HG03095 (cell line): ENCODE measurements at regions not wholly inside any gene's neighbourhood (a gene's known extent, or its start where the extent isn't known, plus 50 kb on each side); places are given as distances from the start of the nearest gene placed in this dataset.

ENCODE experiments used
- ATAC-seq: cut with Tn5 transposase; IDR thresholded peaks from one replicate; pipeline ENCODE4 v1.9.1; 2021; ENCODE audit warnings: moderate library complexity; ENCODE audit not compliant: unreplicated experiment

- no peak for ATAC-seq
Measured at GRCh38 chr13:89650226-89650625, 1697.3 kb upstream of the MIR17HG start.

- ATAC-seq, result no peak
Measured at GRCh38 chr13:89660752-89661151, 1686.7 kb upstream of the MIR17HG start.

DNA sequence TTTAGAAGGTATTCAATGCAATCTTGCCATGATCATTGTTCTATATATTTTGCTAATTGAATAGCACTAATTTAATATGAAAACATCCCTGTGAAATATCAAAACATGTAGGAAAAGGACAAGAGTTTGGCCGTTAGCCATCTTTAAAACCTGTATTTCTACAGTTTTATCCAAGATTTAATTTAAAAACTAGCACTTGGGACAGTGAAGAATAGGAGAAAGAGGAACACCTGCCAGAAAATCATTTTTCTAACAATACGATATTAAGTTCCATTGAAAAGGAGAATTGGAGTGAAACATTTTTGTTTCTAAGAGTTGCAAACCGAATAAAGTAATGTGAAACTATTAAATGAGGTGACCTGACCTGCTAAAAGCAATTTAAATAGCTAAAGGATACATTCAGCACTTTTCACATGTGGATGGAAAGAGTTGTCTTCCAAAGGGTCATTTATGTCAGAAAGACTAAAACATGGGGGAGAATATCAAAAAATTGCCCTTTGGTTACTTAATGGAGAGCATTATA is 1673.6 kb upstream of the MIR17HG start:
- ATAC-seq, result no peak

GRCh38 chr13:89678466-89679121 is 1668.9 kb upstream of the MIR17HG start:
- ATAC-seq, result no peak

GRCh38 chr13:89684896-89685295 is 1662.6 kb upstream of the MIR17HG start:
- ATAC-seq, result no peak

- ATAC-seq, result no peak
Measured at GRCh38 chr13:89686171-89686570, 1661.3 kb upstream of the MIR17HG start.

DNA sequence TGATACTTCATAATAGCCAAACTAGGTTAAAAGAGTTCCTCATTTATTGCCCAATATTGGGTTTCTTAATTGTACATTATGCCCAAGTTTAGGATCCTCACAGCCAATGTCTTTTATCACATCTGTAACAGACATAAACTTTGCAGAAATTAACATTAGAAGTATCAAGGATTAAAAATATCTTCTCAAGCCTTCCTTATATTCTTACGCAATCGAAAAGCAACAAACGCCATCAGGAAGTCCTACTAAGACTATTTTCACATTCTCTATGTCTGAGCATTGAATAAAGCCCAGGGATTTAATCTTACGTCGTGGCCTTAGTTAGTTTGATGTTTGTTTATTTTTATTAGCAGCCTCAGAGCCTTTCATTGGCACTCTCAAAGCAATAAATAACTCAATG is 1660.4 kb upstream of the MIR17HG start:
- ATAC-seq, result no peak

DNA sequence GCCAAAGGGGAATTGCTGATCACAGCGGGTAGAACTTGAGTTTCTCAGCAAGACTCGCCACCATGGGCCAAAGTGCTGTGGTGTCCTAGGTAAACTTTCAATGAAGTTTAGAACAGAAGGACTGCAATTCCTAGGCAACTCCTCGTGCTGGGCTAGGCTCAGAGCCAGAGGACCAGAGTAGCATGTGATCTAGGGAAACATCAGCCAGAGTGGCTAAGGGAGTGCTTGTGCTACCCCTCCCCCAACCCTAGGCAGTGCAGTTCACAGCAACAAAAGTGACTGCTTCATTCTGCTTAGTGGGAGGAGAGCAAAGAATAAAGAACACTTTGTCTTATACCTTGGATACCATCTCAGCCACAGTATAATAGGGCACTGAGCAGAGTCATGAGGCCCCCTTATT is 1658.6 kb upstream of the MIR17HG start:
- ATAC-seq, result no peak

DNA sequence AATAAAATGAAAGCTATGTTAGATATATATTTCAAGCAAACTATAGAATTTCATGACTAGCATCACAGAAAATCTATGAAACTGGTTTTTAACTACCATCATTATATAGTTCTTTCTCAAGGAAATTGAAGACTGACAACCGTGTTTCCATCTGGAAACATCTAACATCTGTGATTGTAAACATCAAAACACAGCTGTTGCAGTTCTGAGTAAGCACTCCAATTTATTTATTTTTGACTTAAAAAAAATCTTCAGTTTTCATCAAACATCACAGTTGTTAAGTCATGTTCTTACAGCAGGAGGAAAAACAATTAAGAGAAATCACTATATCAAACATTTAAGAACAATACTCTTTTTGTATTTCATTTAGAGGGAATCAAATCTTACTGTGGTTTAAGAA is 1653.0 kb upstream of the MIR17HG start:
- no peak for ATAC-seq

GRCh38 chr13:89695343-89696257 is 1651.9 kb upstream of the MIR17HG start:
- ATAC-seq, result no peak

DNA sequence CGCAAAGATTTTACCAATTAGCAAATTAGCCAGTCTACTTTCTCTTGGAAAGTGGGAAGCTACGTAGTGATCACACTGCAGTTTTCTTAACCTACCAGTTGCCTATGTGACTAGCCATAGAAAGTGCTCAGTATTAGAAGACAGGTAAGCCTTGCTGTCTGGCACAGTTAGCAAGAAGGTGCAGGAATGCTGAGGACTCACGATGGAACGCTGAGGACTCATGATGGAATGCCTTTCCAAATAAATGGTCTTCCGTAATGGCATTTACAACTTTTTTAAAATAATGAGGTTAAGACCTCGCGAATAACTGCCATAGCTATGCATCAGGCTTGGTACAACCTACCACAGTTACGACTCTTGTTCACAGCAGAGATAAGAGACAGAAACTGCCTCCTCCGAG is 1645.6 kb upstream of the MIR17HG start:
- no peak for ATAC-seq

- ATAC-seq, result no peak
Measured at GRCh38 chr13:89704040-89704439, 1643.4 kb upstream of the MIR17HG start.

DNA sequence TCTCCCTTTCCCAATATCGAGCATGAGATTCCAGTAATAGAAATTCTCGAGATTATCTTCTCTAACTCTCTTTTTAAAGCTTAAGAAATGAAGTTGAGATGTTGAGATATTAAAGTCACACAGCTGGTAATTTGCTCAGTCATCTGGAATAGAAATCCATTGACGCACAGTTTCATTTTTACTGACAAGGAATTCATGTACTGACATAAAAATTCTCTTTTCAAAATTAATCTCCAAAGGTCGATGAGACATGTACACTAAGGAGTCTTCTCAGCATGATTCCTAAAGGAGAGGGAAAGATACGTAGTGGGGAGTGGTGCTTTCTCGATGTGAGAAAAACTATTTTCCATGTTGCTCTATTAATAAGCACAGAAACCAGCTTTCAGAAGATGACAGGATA is 1639.5 kb upstream of the MIR17HG start:
- no peak for ATAC-seq

- ATAC-seq, result no peak
Measured at GRCh38 chr13:89721216-89721615, 1626.3 kb upstream of the MIR17HG start.

GRCh38 chr13:89726690-89727435 is 1620.6 kb upstream of the MIR17HG start:
- no peak for ATAC-seq

DNA sequence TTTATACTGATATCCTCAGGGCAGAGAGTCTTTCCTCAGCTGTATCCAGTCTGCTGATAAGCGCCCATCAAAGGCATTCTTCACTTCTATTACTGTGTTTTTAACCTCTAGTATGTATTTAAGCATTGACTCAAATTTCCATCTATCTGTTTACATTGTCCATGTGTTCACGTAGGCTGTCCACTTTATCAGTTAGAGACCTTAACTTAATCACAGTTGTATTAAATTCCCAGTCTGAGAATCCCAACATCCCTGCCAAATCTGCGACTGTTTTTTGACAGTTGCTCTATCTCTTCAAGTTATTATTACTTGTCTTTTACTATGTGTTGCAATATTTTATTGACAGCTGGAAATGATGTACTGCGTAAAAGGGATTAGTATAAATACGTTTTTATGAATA is 1613.7 kb upstream of the MIR17HG start:
- ATAC-seq, result no peak

- no peak for ATAC-seq
Measured at GRCh38 chr13:89737051-89737450, 1610.4 kb upstream of the MIR17HG start.

DNA sequence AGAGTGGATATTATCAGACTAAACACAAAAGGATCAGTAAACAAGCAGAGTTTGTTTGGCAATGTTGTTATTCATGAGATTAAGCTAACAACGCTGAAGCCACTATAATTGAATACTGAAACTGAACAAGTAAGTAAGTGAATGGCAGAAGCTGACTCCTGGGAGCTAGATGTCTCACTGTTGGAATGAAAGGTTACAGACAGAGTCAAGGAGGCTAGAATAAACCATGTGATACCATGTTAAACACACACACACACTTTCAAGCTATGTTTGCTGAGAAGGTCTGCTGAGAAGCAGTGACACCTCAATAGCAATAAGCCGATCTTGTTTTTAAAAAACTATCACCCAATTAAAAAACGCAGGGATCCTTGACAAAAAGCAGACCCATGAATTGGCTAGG is 1609.4 kb upstream of the MIR17HG start:
- ATAC-seq, result no peak

- no peak for ATAC-seq
Measured at GRCh38 chr13:89740994-89741685, 1606.3 kb upstream of the MIR17HG start.

GRCh38 chr13:89746554-89746953 is 1600.9 kb upstream of the MIR17HG start:
- no peak for ATAC-seq

DNA sequence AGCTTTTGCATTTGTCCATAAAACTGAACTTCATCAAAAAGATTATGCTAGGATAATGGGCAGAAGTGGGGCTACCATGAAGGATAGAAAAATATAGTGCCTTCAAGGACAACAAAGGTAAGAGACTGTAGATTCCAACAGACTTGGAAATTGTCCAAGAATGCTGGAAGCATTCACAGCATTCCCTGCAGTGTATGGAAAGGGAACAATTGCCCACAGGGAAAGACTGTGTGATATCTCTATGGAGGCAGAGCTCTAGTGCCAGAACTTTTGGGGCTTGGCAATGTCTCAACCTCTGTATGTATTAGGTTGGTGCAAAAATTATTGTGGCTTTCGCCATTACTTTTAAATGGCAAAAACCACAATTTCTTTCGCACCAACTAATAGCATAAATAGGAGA is 1598.8 kb upstream of the MIR17HG start:
- no peak for ATAC-seq
